ENCODE measurements at regions not wholly inside any gene's neighbourhood (a gene's known extent, or its start where the extent isn't known, plus 50 kb on each side); places are given as distances from the start of the nearest gene placed in this dataset.

GRCh38 chr9:134550584-134550983, 91.0 kb upstream of the COL5A1 start:
- Histone ChIP-seq H3K36me3 (no peaks in the 10 kb centered on the region), H3K4me3 (no peak overlapping the region), H3K4me1 (no peaks in the 10 kb centered on the region), H3K9me3 (no peaks in the 10 kb centered on the region), H3K27me3 (no peaks in the 10 kb centered on the region), H3K27ac (no peak overlapping the region)
- TF ChIP-seq, protein P1, sequence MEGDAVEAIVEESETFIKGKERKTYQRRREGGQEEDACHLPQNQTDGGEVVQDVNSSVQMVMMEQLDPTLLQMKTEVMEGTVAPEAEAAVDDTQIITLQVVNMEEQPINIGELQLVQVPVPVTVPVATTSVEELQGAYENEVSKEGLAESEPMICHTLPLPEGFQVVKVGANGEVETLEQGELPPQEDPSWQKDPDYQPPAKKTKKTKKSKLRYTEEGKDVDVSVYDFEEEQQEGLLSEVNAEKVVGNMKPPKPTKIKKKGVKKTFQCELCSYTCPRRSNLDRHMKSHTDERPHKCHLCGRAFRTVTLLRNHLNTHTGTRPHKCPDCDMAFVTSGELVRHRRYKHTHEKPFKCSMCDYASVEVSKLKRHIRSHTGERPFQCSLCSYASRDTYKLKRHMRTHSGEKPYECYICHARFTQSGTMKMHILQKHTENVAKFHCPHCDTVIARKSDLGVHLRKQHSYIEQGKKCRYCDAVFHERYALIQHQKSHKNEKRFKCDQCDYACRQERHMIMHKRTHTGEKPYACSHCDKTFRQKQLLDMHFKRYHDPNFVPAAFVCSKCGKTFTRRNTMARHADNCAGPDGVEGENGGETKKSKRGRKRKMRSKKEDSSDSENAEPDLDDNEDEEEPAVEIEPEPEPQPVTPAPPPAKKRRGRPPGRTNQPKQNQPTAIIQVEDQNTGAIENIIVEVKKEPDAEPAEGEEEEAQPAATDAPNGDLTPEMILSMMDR (IDR thresholded peaks at IDR 0.05), result no peak
- intact Hi-C loops (cut with DNase I), result no loop called here
- FAIRE-seq, result no peak
- ATAC-seq, result no peak
- 57 to 62% methylated on average over 10 of the region's 10 CpGs for WGBS, 2 donors
- DNase-seq, result peak in 1 of 6 donors; percentile 26

DNA sequence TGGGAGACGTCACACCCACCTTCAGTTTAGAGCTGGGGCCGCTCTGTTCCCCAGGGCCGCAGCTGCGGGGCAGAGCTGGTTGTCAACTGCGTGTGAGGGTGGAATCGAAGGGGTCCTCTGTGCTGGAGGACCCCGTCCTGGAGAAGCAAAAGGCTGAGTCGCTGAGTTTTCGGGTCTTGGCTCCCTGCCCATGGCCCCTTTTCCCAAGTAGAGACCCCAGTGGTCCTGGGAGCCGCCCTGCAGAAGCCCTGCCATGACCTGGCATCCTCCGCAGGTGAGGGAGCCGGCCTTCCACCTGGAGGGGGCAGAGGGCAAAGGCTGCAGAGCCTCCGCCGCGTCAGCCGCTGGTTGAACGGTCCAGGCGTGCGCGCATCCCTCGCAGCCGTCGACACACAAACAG, 90.4 kb upstream of the COL5A1 start:
- TF ChIP-seq, protein P1 (IDR thresholded peaks at IDR 0.05), result no peak
- Histone ChIP-seq H3K9me3 (no peaks in the 10 kb centered on the region), H3K4me1 (no peaks in the 10 kb centered on the region), H3K27me3 (no peaks in the 10 kb centered on the region), H3K27ac (no peak overlapping the region), H3K4me3 (no peak overlapping the region), H3K36me3 (no peaks in the 10 kb centered on the region)
- intact Hi-C loops (cut with DNase I), result no loop called here
- no peak for ATAC-seq
- WGBS, 2 donors, result 76 to 78% methylated on average over 23 of the region's 23 CpGs
- FAIRE-seq, result no peak
- peak in 1 of 6 donors; percentile 39 for DNase-seq

- no peaks in the 10 kb centered on the region for H3K27me3 ChIP-seq
- TF ChIP-seq, protein P1 (IDR thresholded peaks at IDR 0.05), result no peak
- intact Hi-C loops (cut with DNase I), result no loop called here
- no peaks in the 10 kb centered on the region for H3K4me1 ChIP-seq
- H3K4me3 ChIP-seq, result no peak overlapping the region
- H3K36me3 ChIP-seq, result no peaks in the 10 kb centered on the region
- H3K27ac ChIP-seq, result no peak overlapping the region
- ATAC-seq (peak in 2 of 4 donors; percentile 54 to 67), FAIRE-seq (no peak), DNase-seq (peak in 1 of 6 donors; percentile 59)
- 46 to 59% methylated on average over 24 of the region's 24 CpGs for WGBS, 2 donors
- H3K9me3 ChIP-seq, result no peaks in the 10 kb centered on the region
These were observed 89.8 kb upstream of the COL5A1 start for GRCh38 chr9:134551644-134552348.

GRCh38 chr9:134552349-134552990, 89.1 kb upstream of the COL5A1 start:
- DNase-seq, result peak in 1 of 6 donors; percentile 37
- no peaks in the 10 kb centered on the region for H3K9me3 ChIP-seq
- 53 to 64% methylated on average over 8 of the region's 9 CpGs for WGBS, 2 donors
- no peak overlapping the region for H3K27ac ChIP-seq
- H3K27me3 ChIP-seq, result no peaks in the 10 kb centered on the region
- H3K36me3 ChIP-seq, result no peaks in the 10 kb centered on the region
- intact Hi-C loops (cut with DNase I), result no loop called here
- no peak overlapping the region for H3K4me3 ChIP-seq
- H3K4me1 ChIP-seq, result no peaks in the 10 kb centered on the region
- no peak for ATAC-seq
- TF ChIP-seq, protein P1 (IDR thresholded peaks at IDR 0.05), result no peak
- FAIRE-seq, result no peak

All from pancreas (tissue), 10 donors.